ENCODE measurements at regions not wholly inside any gene's neighbourhood (a gene's known extent, or its start where the extent isn't known, plus 50 kb on each side); places are given as distances from the start of the nearest gene placed in this dataset.

- TF ChIP-seq CTCF (IDR thresholded peaks at IDR 0.05): no peak
- no peak for TF ChIP-seq POLR2A (IDR thresholded peaks at IDR 0.05)
Measured at GRCh38 chr9:87199782-87200181, 252.5 kb upstream of the GAS1 start.
